ENCODE measurements at regions not wholly inside any gene's neighbourhood (a gene's known extent, or its start where the extent isn't known, plus 50 kb on each side); places are given as distances from the start of the nearest gene placed in this dataset.

DNA sequence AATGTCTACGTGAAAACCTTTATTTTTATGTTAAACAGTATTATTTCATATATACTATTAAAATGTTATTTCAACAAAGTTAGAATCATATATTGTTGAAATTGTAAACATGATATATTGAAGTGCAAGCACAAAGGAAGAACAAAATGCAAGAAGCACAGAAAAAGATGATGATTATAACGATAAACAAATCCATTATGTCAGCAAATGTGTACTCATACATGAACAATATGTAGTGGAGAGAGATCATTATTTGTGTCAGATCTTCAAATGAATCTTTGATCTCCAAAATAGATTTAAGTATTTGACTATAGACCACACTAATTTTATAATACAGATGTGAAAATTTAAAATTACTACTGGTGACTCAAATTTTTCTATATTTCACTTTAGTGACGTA lies 1104.4 kb upstream of the CRIM1 start:
- 3% methylated on average over 3 of the region's 3 CpGs for WGBS (ENCODE audit: insufficient coverage, insufficient replicate concordance, low lambda C conversion rate, missing lambda C conversion rate)
- H4K20me1 ChIP-seq (ENCODE audit: control insufficient read depth, insufficient read depth), result no peaks in the 10 kb centered on the region
- no peak for FAIRE-seq
- TF ChIP-seq CHD2 (IDR thresholded peaks at IDR 0.05; ENCODE audit: borderline replicate concordance, low read depth, low read length) (no peak), GABPA (IDR thresholded peaks at IDR 0.05; ENCODE audit: low read depth) (no peak), MAX (IDR thresholded peaks at IDR 0.05; ENCODE audit: low read depth, low read length) (no peak), STAT1 (conservative IDR thresholded peaks at IDR 0.05) (no peak), TAF1 (IDR thresholded peaks at IDR 0.05; ENCODE audit: borderline replicate concordance, low read depth, low read length) (no peak), CHD4 (IDR thresholded peaks at IDR 0.05) (no peak), ATF2 (IDR thresholded peaks at IDR 0.05; ENCODE audit: low read length) (no peak), EZH2 (IDR thresholded peaks at IDR 0.05; ENCODE audit: borderline replicate concordance, control insufficient read depth, low read depth, low read length) (no peak), ZNF24 (IDR thresholded peaks at IDR 0.05) (no peak), ZBED1 (IDR thresholded peaks at IDR 0.05; ENCODE audit: borderline replicate concordance) (no peak), ZNF592 (IDR thresholded peaks at IDR 0.05) (no peak), YBX1 (IDR thresholded peaks at IDR 0.05) (no peak), KDM1A (IDR thresholded peaks at IDR 0.05; ENCODE audit: borderline replicate concordance) (no peak), BMI1 (IDR thresholded peaks at IDR 0.05; ENCODE audit: borderline replicate concordance) (no peak), BCL11A (IDR thresholded peaks at IDR 0.05; ENCODE audit: low read depth, low read length) (no peak), PML (IDR thresholded peaks at IDR 0.05; ENCODE audit: low read length) (no peak)
- TF ChIP-seq, protein P1, sequence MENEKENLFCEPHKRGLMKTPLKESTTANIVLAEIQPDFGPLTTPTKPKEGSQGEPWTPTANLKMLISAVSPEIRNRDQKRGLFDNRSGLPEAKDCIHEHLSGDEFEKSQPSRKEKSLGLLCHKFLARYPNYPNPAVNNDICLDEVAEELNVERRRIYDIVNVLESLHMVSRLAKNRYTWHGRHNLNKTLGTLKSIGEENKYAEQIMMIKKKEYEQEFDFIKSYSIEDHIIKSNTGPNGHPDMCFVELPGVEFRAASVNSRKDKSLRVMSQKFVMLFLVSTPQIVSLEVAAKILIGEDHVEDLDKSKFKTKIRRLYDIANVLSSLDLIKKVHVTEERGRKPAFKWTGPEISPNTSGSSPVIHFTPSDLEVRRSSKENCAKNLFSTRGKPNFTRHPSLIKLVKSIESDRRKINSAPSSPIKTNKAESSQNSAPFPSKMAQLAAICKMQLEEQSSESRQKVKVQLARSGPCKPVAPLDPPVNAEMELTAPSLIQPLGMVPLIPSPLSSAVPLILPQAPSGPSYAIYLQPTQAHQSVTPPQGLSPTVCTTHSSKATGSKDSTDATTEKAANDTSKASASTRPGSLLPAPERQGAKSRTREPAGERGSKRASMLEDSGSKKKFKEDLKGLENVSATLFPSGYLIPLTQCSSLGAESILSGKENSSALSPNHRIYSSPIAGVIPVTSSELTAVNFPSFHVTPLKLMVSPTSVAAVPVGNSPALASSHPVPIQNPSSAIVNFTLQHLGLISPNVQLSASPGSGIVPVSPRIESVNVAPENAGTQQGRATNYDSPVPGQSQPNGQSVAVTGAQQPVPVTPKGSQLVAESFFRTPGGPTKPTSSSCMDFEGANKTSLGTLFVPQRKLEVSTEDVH (IDR thresholded peaks at IDR 0.05; ENCODE audit: low read depth, partially characterized antibody), result no peak
- TF ChIP-seq, protein P2, sequence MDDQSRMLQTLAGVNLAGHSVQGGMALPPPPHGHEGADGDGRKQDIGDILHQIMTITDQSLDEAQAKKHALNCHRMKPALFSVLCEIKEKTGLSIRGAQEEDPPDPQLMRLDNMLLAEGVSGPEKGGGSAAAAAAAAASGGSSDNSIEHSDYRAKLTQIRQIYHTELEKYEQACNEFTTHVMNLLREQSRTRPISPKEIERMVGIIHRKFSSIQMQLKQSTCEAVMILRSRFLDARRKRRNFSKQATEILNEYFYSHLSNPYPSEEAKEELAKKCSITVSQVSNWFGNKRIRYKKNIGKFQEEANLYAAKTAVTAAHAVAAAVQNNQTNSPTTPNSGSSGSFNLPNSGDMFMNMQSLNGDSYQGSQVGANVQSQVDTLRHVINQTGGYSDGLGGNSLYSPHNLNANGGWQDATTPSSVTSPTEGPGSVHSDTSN (IDR thresholded peaks at IDR 0.05; ENCODE audit: insufficient replicate concordance, low read depth, low read length), result no peak

More for the DNA sequence above, 1104.4 kb upstream of the CRIM1 start:
- Histone ChIP-seq H3K4me1 (ENCODE audit: control insufficient read depth, insufficient read depth, low read length) (no peaks in the 10 kb centered on the region), H3K79me2 (ENCODE audit: control insufficient read depth, insufficient read depth, low read length) (no peaks in the 10 kb centered on the region), H3K4me2 (ENCODE audit: control insufficient read depth, insufficient read depth) (no peak overlapping the region), H3K27me3 (replicated peaks in 1 of 2; ENCODE audit: control insufficient read depth in 2 of 2, insufficient read depth in 2 of 2, low read length in 1 of 2) (no peaks in the 10 kb centered on the region), H3K36me3 (ENCODE audit: control insufficient read depth in 2 of 2, insufficient read depth in 2 of 2, low read length in 1 of 2) (no peaks in the 10 kb centered on the region), H3K4me3 (no peak overlapping the region), H3K9ac (ENCODE audit: control insufficient read depth, insufficient read depth, low read length) (no peak overlapping the region), H2AFZ (ENCODE audit: control insufficient read depth, low read depth, low read length) (no peak overlapping the region), H3K27ac (ENCODE audit: control insufficient read depth, insufficient read depth) (no peak overlapping the region), H3K9me3 (replicated peaks; ENCODE audit: control insufficient read depth, insufficient read depth, low read length) (no peaks in the 10 kb centered on the region)
- SMC1A ChIA-PET (ENCODE audit: uncharacterized antibody, unreplicated experiment), result no interaction called here
- POLR2A ChIA-PET, result no interaction called here
- RAD21 ChIA-PET (ENCODE audit: unreplicated experiment), result no interaction called here
- ATAC-seq, result no peak
- intact Hi-C loops (cut with micrococcal nuclease; ENCODE audit: unreplicated experiment), result no loop called here
- no TSS peak for BruUV-seq (replicated peaks)
- no peak for DNase-seq (ENCODE audit: low read depth, low spot score)
- in situ Hi-C loops (cut with MboI), result no loop called here
- CTCF ChIA-PET, result no interaction called here

All from GM12878 (cell line).